HCT116 (cell line): ENCODE measurements at regions not wholly inside any gene's neighbourhood (a gene's known extent, or its start where the extent isn't known, plus 50 kb on each side); places are given as distances from the start of the nearest gene placed in this dataset.

Source experiments
- ATAC-seq: fragments of 200-7000 bp; cut with Tn5 transposase; 2 replicates; pipeline ENCODE4 v1.9.1; 2020; ENCODE audit warnings: mild to moderate bottlenecking, moderate library complexity
- BruUV-seq: library from RNA; stranded (reverse); fragments of 400-500 nt; replicated peaks from 2 replicates; lab custom pipeline; 2021; lab: Mats Ljungman, UMichigan
- CTCF ChIA-PET: fragments of 300-600 bp; sonication (Branson Sonifier 250); formaldehyde crosslinking; loops from one replicate; lab custom pipeline; 2021; ENCODE audit warnings: antibody characterized with exemption; lab: Charles Lee
- POLR2A ChIA-PET: fragments of 300-600, 350-600 bp; sonication (Branson Sonifier 250); formaldehyde crosslinking; loops from one replicate; lab custom pipeline; 2021; ENCODE audit warnings: antibody characterized with exemption; lab: Charles Lee
- RAD21 ChIA-PET, 2 experiments: fragments of 300-600 bp; sonication (Branson Sonifier 250); formaldehyde crosslinking; loops; one replicate each; lab custom pipeline; 2023; ENCODE audit warnings: low total read pairs in 2 of 2; ENCODE audit not compliant: uncharacterized antibody in 2 of 2, unreplicated experiment in 2 of 2, low non-redundant PET in 1 of 2; lab: Charles Lee
- DNase-seq: peaks from one replicate; pipeline ENCODE4 v3.0.0-alpha.2; 2010; ENCODE audit warnings: low read depth, low spot score
- H2AFZ ChIP-seq: fragments of 200-600 bp; shearing (Covaris generic), sonication (generic); 2 replicates; pipeline ENCODE4 v1.6.1; 2017; ENCODE audit warnings: low read depth, mixed run types, mixed read lengths, antibody characterized with exemption, low read length; ENCODE audit not compliant: poor library complexity, severe bottlenecking
- H3K27ac ChIP-seq: 2 replicates; pipeline ENCODE4 v1.5.1; 2012; ENCODE audit warnings: low read depth, low read length
- H3K27me3 ChIP-seq: fragments of 200-600 bp; sonication (generic); 2 replicates; pipeline ENCODE4 v1.6.1; 2016; ENCODE audit warnings: mixed run types, low read length, mixed read lengths; ENCODE audit not compliant: insufficient read depth
- H3K36me3 ChIP-seq, 2 experiments: fragments of 200-500 bp in 1 of 2; fragments of 200-600 bp in 1 of 2; sonication (Bioruptor generic) in 1 of 2; sonication (generic) in 1 of 2; 2 replicates each; pipeline versions ENCODE4 v1.5.1 to v1.6.1; 2014 to 2016; ENCODE audit warnings: low read length in 2 of 2, inconsistent platforms in 1 of 2, mixed read lengths in 1 of 2, mixed run types in 1 of 2; ENCODE audit not compliant: insufficient read depth in 2 of 2, control insufficient read depth in 1 of 2
- H3K4me1 ChIP-seq, 2 experiments: fragments of 200-600 bp in 1 of 2; sonication (generic) in 1 of 2; 2 replicates each; pipeline versions ENCODE4 v1.5.1 to v1.6.1; 2012 to 2017; ENCODE audit warnings: low read length in 2 of 2, inconsistent platforms in 1 of 2, mild to moderate bottlenecking in 1 of 2, mixed read lengths in 1 of 2, mixed run types in 1 of 2, moderate library complexity in 1 of 2; ENCODE audit not compliant: insufficient read depth in 2 of 2, control insufficient read depth in 1 of 2
- H3K4me2 ChIP-seq: fragments of 200-600 bp; sonication (generic); 2 replicates; pipeline ENCODE4 v1.6.1; 2017; ENCODE audit warnings: mixed run types, low read length, mixed read lengths
- H3K4me3 ChIP-seq, 2 experiments: fragments of 200-600 bp in 1 of 2; sonication (generic) in 1 of 2; replicated peaks in 1 of 2; 2 replicates each; pipeline ENCODE4 v1.5.1; 2011 to 2016; ENCODE audit warnings: low read length in 2 of 2, control low read depth in 1 of 2, low read depth in 1 of 2, mild to moderate bottlenecking in 1 of 2, mixed read lengths in 1 of 2, mixed run types in 1 of 2
- H3K79me2 ChIP-seq: fragments of 200-600 bp; sonication (generic); 2 replicates; pipeline ENCODE4 v1.6.1; 2017; ENCODE audit warnings: mild to moderate bottlenecking, mixed run types, low read length, moderate library complexity, mixed read lengths; ENCODE audit not compliant: insufficient read depth
- H3K9ac ChIP-seq: fragments of 200-600 bp; sonication (generic); 2 replicates; pipeline ENCODE4 v1.6.1; 2016; ENCODE audit warnings: low read length, mixed read lengths
- H3K9me2 ChIP-seq: fragments of 200-600 bp; sonication (generic), shearing (Covaris generic); 2 replicates; pipeline ENCODE4 v1.6.1; 2017; ENCODE audit warnings: mixed run types, mild to moderate bottlenecking, moderate library complexity; ENCODE audit not compliant: insufficient read depth
- H3K9me3 ChIP-seq, 2 experiments: fragments of 200-500 bp in 1 of 2; fragments of 200-600 bp in 1 of 2; sonication (Bioruptor generic) in 1 of 2; sonication (generic) in 1 of 2; 2 replicates each; pipeline ENCODE4 v1.6.1; 2014 to 2017; ENCODE audit warnings: low read length in 2 of 2, mixed read lengths in 2 of 2, inconsistent platforms in 1 of 2, low read depth in 1 of 2, mild to moderate bottlenecking in 1 of 2, mixed run types in 1 of 2, moderate library complexity in 1 of 2; ENCODE audit not compliant: control insufficient read depth in 1 of 2, insufficient read depth in 1 of 2
- H4K20me1 ChIP-seq: fragments of 200-600 bp; sonication (generic), shearing (Covaris generic); 2 replicates; pipeline ENCODE4 v1.6.1; 2017; ENCODE audit warnings: mixed run types, mild to moderate bottlenecking, moderate library complexity; ENCODE audit not compliant: insufficient read depth
- CBX3 ChIP-seq: IDR thresholded peaks from 2 replicates; pipeline ENCODE4 v1.6.1; 2012; ENCODE audit warnings: low read depth
- RAD21 ChIP-seq: IDR thresholded peaks from 2 replicates; pipeline ENCODE4 v1.6.1; 2012; ENCODE audit warnings: low read depth, mild to moderate bottlenecking
- SIN3A ChIP-seq: IDR thresholded peaks from 2 replicates; pipeline ENCODE4 v1.6.1; 2012; ENCODE audit warnings: low read depth
- SP1 ChIP-seq: IDR thresholded peaks from 2 replicates; pipeline ENCODE4 v1.6.1; 2012; ENCODE audit warnings: low read depth
- YY1 ChIP-seq: IDR thresholded peaks from 2 replicates; pipeline ENCODE4 v1.6.1; 2011; ENCODE audit warnings: low read length, low read depth, moderate library complexity, mild to moderate bottlenecking; ENCODE audit not compliant: insufficient replicate concordance; ENCODE audit errors: extremely low read depth
- ZNF274 ChIP-seq: fragments of 200-500 bp; sonication (Bioruptor generic); IDR thresholded peaks from 2 replicates; pipeline ENCODE4 v1.6.1; 2014; ENCODE audit warnings: mild to moderate bottlenecking, low read depth, low read length, inconsistent platforms
- intact Hi-C: fragments of 100-400 bp; cut with micrococcal nuclease; formaldehyde crosslinking; loops from 2 replicates; pipeline ENCODE4 v1.10.0; 2022
- TF ChIP-seq, protein P1 (sequence below): IDR thresholded peaks from 2 replicates; pipeline ENCODE4 v1.6.1; 2012
- TF ChIP-seq, protein P2 (sequence below), 3 experiments: fragments of 200-600 bp in 1 of 3; sonication (generic) in 1 of 3; IDR thresholded peaks in 2 of 3; conservative IDR thresholded peaks in 1 of 3; 2 replicates each; pipeline ENCODE4 v1.5.1; 2012 to 2017; ENCODE audit warnings: low read depth in 2 of 3, low read length in 2 of 3, antibody characterized with exemption in 1 of 3, borderline replicate concordance in 1 of 3, control low read depth in 1 of 3, mild to moderate bottlenecking in 1 of 3, mixed read lengths in 1 of 3, mixed run types in 1 of 3, moderate library complexity in 1 of 3; ENCODE audit not compliant: insufficient read depth in 1 of 3

DNA sequence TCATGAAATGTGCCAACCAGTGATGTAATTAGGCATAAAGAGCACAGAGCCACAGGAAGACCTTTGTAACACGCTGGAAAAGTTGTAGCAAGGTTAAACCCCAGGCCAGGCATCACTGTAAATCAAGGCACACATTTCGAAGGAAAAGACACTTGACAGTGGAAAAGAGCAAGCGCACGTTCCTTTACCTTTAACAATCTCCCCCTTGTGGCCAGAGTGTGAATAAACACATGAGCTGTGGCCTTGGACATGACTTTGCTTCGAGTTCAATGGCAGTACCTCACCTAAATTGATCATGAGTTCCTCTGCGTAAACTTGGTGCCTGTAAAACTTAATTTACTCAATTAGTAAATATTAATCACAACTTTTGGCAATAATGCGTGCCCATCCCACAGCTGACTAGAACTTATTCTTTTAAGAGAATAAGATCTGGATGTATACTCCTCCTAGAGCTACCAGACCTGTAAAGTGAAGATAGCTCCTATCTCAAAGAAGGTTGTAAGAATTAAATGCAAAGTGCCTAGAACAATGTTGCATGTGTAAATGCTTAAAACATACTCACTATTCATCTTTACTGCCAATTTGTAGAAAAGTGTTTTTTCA is 757.0 kb upstream of the NECTIN3 start:
- peak; percentile 88 for ATAC-seq
- no peaks in the 10 kb centered on the region for H3K9me2 ChIP-seq
- peaks cover 0 to 8% of the 10 kb centered on the region in 2 experiments; a peak in 1 of 4 replicates for H3K4me1 ChIP-seq
- intact Hi-C loops: loop anchor here (1.0 to 10.0 kb wide), 4 partner anchors 582 to 1220 kb away; partner anchors contain the start of gene NECTIN3
- no TSS peak for BruUV-seq
- no peak overlapping the region for H3K27ac ChIP-seq
- 0 out of 2 replicates have a peak overlapping the region, but pooled peaks have one; percentile 6 for H3K4me2 ChIP-seq
- RAD21 ChIA-PET: interaction anchor here in 1 of 2 experiments (1.3 kb wide), 1 partner anchor 782 kb away, joined by 5 read pairs; no protein-coding TSS in a partner anchor
- H3K9me3 ChIP-seq: no peaks in the 10 kb centered on the region
- H2AFZ ChIP-seq: peak overlapping the region; percentile 89
- no peaks in the 10 kb centered on the region for H3K79me2 ChIP-seq
- no peak overlapping the region for H3K4me3 ChIP-seq
- no peaks in the 10 kb centered on the region for H3K27me3 ChIP-seq
- peak; percentile 22 for TF ChIP-seq YY1
- TF ChIP-seq, protein P1, sequence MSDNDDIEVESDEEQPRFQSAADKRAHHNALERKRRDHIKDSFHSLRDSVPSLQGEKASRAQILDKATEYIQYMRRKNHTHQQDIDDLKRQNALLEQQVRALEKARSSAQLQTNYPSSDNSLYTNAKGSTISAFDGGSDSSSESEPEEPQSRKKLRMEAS: peak; percentile 31; the same call in 1 of the 2 replicates
- peak; percentile 67 for TF ChIP-seq RAD21
- no peak for TF ChIP-seq SIN3A
- TF ChIP-seq, protein P2, sequence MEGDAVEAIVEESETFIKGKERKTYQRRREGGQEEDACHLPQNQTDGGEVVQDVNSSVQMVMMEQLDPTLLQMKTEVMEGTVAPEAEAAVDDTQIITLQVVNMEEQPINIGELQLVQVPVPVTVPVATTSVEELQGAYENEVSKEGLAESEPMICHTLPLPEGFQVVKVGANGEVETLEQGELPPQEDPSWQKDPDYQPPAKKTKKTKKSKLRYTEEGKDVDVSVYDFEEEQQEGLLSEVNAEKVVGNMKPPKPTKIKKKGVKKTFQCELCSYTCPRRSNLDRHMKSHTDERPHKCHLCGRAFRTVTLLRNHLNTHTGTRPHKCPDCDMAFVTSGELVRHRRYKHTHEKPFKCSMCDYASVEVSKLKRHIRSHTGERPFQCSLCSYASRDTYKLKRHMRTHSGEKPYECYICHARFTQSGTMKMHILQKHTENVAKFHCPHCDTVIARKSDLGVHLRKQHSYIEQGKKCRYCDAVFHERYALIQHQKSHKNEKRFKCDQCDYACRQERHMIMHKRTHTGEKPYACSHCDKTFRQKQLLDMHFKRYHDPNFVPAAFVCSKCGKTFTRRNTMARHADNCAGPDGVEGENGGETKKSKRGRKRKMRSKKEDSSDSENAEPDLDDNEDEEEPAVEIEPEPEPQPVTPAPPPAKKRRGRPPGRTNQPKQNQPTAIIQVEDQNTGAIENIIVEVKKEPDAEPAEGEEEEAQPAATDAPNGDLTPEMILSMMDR (IDR thresholded peaks at IDR 0.05 in 2 of 3, conservative IDR thresholded peaks at IDR 0.05 in 1 of 3; ENCODE audit: borderline replicate concordance in 1 of 3, insufficient read depth in 1 of 3, low read depth in 2 of 3, low read length in 2 of 3): peak; percentile 36 to 75 (median 74); a peak in 5 of 6 replicates
- TF ChIP-seq SP1: no peak
- TF ChIP-seq CBX3: peak; percentile 86
- TF ChIP-seq ZNF274: no peak
- no peaks in the 10 kb centered on the region for H4K20me1 ChIP-seq
- H3K9ac ChIP-seq: no peak overlapping the region
- DNase-seq: peak; percentile 72
- CTCF ChIA-PET: interaction anchor here (0.6 to 2.2 kb wide), 17 partner anchors 10 to 1039 kb away, joined by 3 to 12 read pairs (median 4); no protein-coding TSS in a partner anchor
- POLR2A ChIA-PET: interaction anchor here (0.6 kb wide), 1 partner anchor 105 kb away, joined by 4 read pairs; no protein-coding TSS in a partner anchor
- no peaks in the 10 kb centered on the region for H3K36me3 ChIP-seq
